ENCODE measurements at regions not wholly inside any gene's neighbourhood (a gene's known extent, or its start where the extent isn't known, plus 50 kb on each side); places are given as distances from the start of the nearest gene placed in this dataset.

GRCh38 chr7:68183176-68183575 lies 1186.5 kb downstream of the TYW1 start:
- TF ChIP-seq CTCF (IDR thresholded peaks at IDR 0.05) = no peak
- no peak for TF ChIP-seq POLR2A (IDR thresholded peaks at IDR 0.05)
